ENCODE measurements at regions not wholly inside any gene's neighbourhood (a gene's known extent, or its start where the extent isn't known, plus 50 kb on each side); places are given as distances from the start of the nearest gene placed in this dataset.

DNA sequence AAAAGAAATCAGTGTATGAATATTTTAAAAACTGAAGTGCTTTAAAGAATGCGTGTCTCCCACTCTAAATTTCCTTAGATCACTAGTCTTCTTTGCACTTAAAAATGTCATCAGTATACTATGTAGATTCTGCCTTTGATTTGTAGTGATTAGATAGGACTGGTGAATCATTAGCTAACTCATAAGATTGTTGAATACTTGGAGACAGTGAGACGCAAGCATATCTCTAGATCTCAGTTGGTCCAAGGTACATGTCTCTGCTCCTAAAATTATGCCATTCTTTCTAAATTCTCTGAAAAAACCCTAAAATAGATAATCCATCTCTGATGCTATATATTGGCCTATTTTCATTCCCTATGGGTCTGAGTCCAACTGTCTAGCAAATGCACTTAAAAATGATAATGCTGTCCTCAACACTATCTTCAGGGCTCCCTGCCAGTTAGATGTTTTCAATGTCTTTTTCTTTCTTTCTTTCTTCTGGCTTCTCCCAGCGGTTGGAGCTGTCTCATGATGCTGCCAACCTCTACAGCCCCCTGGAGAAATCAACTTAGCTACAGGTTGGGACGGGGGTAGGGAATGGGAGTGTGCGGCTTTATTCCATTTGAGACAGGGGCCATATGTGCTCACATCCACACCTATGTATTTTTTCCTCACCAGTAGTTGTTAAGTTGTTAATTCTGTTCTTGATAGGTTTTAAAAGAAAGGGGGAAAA, 301.0 kb downstream of the NDFIP2 start:
- Histone ChIP-seq H3K56ac (ENCODE audit: extremely low read depth, insufficient read depth, low read length) (0 out of 2 replicates have a peak overlapping the region, but pooled peaks have one; percentile 27), H3K9me3 (ENCODE audit: control insufficient read depth, insufficient read depth, low read length) (no peaks in the 10 kb centered on the region), H2AFZ (replicated peaks; ENCODE audit: low read length, poor library complexity) (peak overlapping the region; percentile 85), H3K9ac (ENCODE audit: low read depth, low read length) (no peak overlapping the region), H2BK20ac (ENCODE audit: low read depth, low read length) (peak overlapping the region; percentile 93), H3K18ac (ENCODE audit: low read depth, low read length) (peak overlapping the region; percentile 37; the same call in 1 of the 2 replicates), H2BK5ac (ENCODE audit: low read depth, low read length, poor library complexity, severe bottlenecking) (peak overlapping the region; percentile 44), H2AK5ac (ENCODE audit: low read depth, low read length) (peak overlapping the region; percentile 81), H3K4me2 (ENCODE audit: low read depth, low read length) (no peak overlapping the region; the same call in 1 of the 2 replicates), H3K27me3 (ENCODE audit: control insufficient read depth, insufficient read depth, low read length) (no peaks in the 10 kb centered on the region), H3K36me3 (ENCODE audit: control insufficient read depth, insufficient read depth, low read length) (no peaks in the 10 kb centered on the region), H3K14ac (replicated peaks; ENCODE audit: low read depth, low read length) (no peak overlapping the region), H3K4ac (ENCODE audit: low read depth, low read length) (peak overlapping the region; percentile 86), H4K20me1 (ENCODE audit: insufficient read depth, low read length) (no peaks in the 10 kb centered on the region), H3K79me1 (ENCODE audit: low read depth in 1 of 2, low read length in 2 of 2) (peaks cover 0 to 5% of the 10 kb centered on the region in 2 experiments; a peak in 1 of 4 replicates), H3K27ac (ENCODE audit: insufficient read depth, low read length) (peak overlapping the region; percentile 21), H4K91ac (ENCODE audit: insufficient read depth, low read depth, low read length) (peak overlapping the region; percentile 71; the same call in 1 of the 2 replicates), H3K23ac (ENCODE audit: low read depth, low read length) (peak overlapping the region; percentile 89), H2BK15ac (ENCODE audit: low read depth, low read length) (peak overlapping the region; percentile 34; the same call in 1 of the 3 replicates), H3K4me3 (ENCODE audit: insufficient read depth, low read depth, low read length) (no peak overlapping the region), H2BK120ac (ENCODE audit: low read depth, low read length) (peak overlapping the region; percentile 85), H2AK9ac (replicated peaks; ENCODE audit: low read depth, low read length, poor library complexity) (peak overlapping the region; percentile 20), H4K8ac (ENCODE audit: low read depth in 2 of 2, low read length in 2 of 2) (peak overlapping the region; percentile 44 to 60), H3K9me1 (ENCODE audit: insufficient read depth, low read length) (peaks cover 13% of the 10 kb centered on the region), H3K4me1 (ENCODE audit: control insufficient read depth, insufficient read depth, low read length) (peaks cover 11% of the 10 kb centered on the region), H4K5ac (ENCODE audit: low read depth, low read length) (peak overlapping the region; percentile 3)
- dilution Hi-C loops (cut with HindIII; ENCODE audit: low sequenced_read_pairs, unreplicated experiment), result no loop called here
- intact Hi-C loops (cut with micrococcal nuclease), result loop anchor here (2.0 kb wide), 1 partner anchor 259 kb away; no protein-coding TSS in a partner anchor
- ChIA-PET CTCF (interaction anchor here (0.9 to 1.5 kb wide), 3 partner anchors 14 to 155 kb away, joined by 3 to 4 read pairs (median 4); no protein-coding TSS in a partner anchor), POLR2A (ENCODE audit: unreplicated experiment) (no interaction called here)
- TF ChIP-seq MXI1 (IDR thresholded peaks at IDR 0.05; ENCODE audit: borderline replicate concordance, low read depth, low read length) (no peak), POLR2A (IDR thresholded peaks at IDR 0.05; ENCODE audit: low read depth, low read length) (no peak), NFE2L2 (IDR thresholded peaks at IDR 0.05; ENCODE audit: low read depth, low read length) (no peak), RAD21 (IDR thresholded peaks at IDR 0.05; ENCODE audit: low read length) (no peak), MAFK (IDR thresholded peaks at IDR 0.05; ENCODE audit: low read depth, low read length) (no peak), MAZ (IDR thresholded peaks at IDR 0.05; ENCODE audit: borderline replicate concordance, low read depth, low read length) (no peak), CHD1 (IDR thresholded peaks at IDR 0.05; ENCODE audit: low read depth, low read length) (no peak), RFX5 (IDR thresholded peaks at IDR 0.05; ENCODE audit: low read depth, low read length) (no peak), BHLHE40 (IDR thresholded peaks at IDR 0.05; ENCODE audit: low read depth, low read length) (no peak), SMC3 (IDR thresholded peaks at IDR 0.05; ENCODE audit: low read depth, low read length) (no peak), FOS (IDR thresholded peaks at IDR 0.05; ENCODE audit: low read depth, low read length) (no peak; the same call in 1 of the 2 replicates)
- TF ChIP-seq, protein P1, sequence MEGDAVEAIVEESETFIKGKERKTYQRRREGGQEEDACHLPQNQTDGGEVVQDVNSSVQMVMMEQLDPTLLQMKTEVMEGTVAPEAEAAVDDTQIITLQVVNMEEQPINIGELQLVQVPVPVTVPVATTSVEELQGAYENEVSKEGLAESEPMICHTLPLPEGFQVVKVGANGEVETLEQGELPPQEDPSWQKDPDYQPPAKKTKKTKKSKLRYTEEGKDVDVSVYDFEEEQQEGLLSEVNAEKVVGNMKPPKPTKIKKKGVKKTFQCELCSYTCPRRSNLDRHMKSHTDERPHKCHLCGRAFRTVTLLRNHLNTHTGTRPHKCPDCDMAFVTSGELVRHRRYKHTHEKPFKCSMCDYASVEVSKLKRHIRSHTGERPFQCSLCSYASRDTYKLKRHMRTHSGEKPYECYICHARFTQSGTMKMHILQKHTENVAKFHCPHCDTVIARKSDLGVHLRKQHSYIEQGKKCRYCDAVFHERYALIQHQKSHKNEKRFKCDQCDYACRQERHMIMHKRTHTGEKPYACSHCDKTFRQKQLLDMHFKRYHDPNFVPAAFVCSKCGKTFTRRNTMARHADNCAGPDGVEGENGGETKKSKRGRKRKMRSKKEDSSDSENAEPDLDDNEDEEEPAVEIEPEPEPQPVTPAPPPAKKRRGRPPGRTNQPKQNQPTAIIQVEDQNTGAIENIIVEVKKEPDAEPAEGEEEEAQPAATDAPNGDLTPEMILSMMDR (conservative IDR thresholded peaks at IDR 0.05; ENCODE audit: low read depth, low read length), result no peak
- TF ChIP-seq, protein P2, sequence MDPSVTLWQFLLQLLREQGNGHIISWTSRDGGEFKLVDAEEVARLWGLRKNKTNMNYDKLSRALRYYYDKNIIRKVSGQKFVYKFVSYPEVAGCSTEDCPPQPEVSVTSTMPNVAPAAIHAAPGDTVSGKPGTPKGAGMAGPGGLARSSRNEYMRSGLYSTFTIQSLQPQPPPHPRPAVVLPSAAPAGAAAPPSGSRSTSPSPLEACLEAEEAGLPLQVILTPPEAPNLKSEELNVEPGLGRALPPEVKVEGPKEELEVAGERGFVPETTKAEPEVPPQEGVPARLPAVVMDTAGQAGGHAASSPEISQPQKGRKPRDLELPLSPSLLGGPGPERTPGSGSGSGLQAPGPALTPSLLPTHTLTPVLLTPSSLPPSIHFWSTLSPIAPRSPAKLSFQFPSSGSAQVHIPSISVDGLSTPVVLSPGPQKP (IDR thresholded peaks at IDR 0.05; ENCODE audit: borderline replicate concordance, low read depth, low read length), result no peak
- ATAC-seq (ENCODE audit: low read depth) (peak; percentile 50), DNase-seq (peak; percentile 55)
- in situ Hi-C loops (cut with MboI; ENCODE audit: low sequenced_read_pairs), result loop anchor here (10.0 to 25.0 kb wide), 2 partner anchors 153 to 255 kb away; no protein-coding TSS in a partner anchor
- WGBS, 2 experiments (ENCODE audit: extremely low coverage in 2 of 2, insufficient read length in 1 of 2), result no CpG with 5 or more reads among the region's 5 CpGs
- BruUV-seq (replicated peaks), result no TSS peak

Measured in IMR-90 (cell line).